ENCODE measurements at regions not wholly inside any gene's neighbourhood (a gene's known extent, or its start where the extent isn't known, plus 50 kb on each side); places are given as distances from the start of the nearest gene placed in this dataset.
"Not testable (repeated sequence)": the region's sequence is repeated elsewhere in the genome, so short reads cannot be mapped to it uniquely, and the experiment has no call there.

- no peak for DNase-seq (ENCODE audit: low read depth, low spot score)
Measured at GRCh38 chr13:58343076-58343475, 711.5 kb downstream of the PCDH17 start.

DNA sequence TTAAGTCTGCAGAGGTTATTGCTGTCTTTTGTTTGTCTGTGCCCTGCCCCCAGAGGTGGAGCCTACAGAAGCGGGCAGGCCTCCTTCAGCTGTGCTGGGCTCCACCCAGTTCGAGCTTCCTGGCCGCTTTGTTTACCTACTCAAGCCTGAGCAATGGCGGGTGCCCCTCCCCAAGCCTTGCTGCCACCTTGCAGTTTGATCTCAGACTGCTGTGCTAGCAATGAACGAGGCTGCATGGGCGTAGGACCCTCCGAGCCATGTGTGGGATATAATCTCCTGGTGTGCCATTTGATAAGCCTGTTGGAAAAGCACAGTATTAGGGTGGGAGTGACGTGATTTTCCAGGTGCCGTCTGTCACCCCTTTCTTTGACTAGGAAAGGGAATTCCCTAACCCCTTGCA is 720.6 kb downstream of the PCDH17 start:
- not testable (repeated sequence) for DNase-seq (ENCODE audit: low read depth, low spot score)

GRCh38 chr13:58369936-58370335 is 738.4 kb downstream of the PCDH17 start:
- no peak for DNase-seq (ENCODE audit: low read depth, low spot score)

DNA sequence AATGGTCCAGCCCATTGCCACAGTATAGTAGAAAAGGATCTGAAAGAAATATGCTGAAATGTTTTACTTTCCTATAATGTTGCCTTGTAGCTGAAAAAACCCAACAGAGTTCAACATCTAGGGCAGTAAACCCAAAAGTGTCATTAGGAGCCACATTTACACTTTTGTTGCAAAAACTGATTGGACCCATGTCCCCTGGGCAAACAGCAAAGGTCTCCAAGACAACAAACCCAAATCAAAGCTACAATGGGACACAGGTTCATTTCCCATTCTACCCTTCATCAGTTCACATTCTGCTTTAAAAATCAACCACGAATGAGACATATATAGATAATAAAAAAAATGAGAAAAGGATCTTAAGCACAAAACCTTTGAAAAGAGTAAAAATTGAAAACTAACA is 744.8 kb downstream of the PCDH17 start:
- no peak for DNase-seq (ENCODE audit: low read depth, low spot score)

- DNase-seq (ENCODE audit: low read depth, low spot score) = no peak
Measured at GRCh38 chr13:58376775-58377174, 745.2 kb downstream of the PCDH17 start.

DNA sequence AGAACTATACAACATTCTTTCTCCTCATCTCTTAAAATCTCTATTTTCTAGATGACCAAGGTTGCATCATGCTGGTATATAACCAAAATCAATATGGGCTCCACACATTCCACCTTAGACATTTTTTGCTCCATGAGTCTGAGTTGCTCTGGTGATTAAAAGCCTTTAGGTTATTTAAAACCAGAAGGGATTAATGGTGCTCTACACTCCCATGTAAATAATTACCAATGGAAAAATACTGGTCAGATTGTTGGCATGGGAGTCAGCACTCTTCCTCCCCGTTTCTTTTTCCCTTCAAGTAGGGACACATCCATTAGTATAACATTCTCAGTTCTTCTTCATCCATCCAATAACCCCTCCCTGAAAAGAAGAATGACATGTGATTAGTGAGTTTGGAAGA is 747.7 kb downstream of the PCDH17 start:
- DNase-seq (ENCODE audit: low read depth, low spot score) = no peak

GRCh38 chr13:58385336-58385735 is 753.8 kb downstream of the PCDH17 start:
- not testable (repeated sequence) for DNase-seq (ENCODE audit: low read depth, low spot score)

GRCh38 chr13:58397596-58398387 is 766.2 kb downstream of the PCDH17 start:
- no peak for DNase-seq (ENCODE audit: low read depth, low spot score)

DNA sequence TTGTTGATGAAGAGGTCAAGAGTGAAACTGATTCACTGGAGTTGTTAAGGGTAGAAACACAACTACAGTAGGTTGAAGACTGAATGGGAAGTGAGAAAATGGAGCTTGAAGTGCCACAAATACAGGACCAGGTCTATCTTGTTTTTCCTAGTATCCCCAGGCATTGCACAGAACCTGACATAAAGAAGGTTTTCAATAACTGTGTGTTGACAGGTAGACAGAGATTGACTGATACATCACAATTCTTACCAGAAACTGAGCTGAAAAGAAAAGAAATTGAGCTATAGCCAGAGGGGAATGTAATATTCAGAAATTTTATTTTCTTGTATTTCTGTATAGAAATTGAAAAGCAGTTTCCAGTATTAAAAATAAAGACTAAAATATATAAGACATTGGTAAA is 767.7 kb downstream of the PCDH17 start:
- DNase-seq (ENCODE audit: low read depth, low spot score) = no peak

DNA sequence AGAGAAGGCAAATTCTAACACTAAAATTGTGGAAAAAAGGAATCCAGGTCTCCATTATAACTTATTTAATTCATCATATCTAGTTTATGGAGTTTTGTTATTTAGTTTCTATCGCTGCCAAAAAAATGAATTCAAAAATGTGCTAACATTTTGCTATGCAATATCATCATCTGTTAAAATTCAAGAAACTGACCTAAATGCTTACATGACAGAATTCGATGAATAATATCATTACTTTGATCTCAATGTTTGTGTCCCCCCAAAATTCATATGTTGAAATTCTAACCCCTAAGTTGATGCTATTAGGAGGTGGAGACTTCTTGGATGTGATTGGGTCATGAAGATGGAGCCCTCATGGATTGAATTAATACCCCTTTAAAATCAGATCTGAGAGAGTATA is 775.0 kb downstream of the PCDH17 start:
- DNase-seq (ENCODE audit: low read depth, low spot score) = no peak

GRCh38 chr13:58429917-58430316 is 798.4 kb downstream of the PCDH17 start:
- no peak for DNase-seq (ENCODE audit: low read depth, low spot score)

DNA sequence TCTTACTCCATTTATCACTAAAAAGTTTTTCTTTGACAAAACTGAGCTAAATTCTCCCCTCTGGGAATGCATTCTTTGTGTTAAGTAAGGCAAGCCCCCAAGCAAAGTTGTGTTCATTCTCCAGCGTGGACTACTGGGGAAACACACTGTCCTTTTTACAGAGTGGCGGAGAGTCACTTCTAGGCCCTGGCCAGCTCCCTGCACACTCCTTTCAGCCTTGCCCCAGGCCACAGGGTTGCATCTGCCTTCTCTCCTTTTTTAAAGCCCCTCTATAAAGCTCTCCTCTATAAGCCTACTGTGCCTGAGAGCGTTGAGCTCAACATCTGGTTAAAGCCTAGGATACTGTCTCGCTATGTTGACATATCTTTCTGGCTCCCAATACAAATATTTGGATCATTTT is 803.4 kb downstream of the PCDH17 start:
- DNase-seq (ENCODE audit: low read depth, low spot score) = no peak

GRCh38 chr13:58437427-58437826 is 805.9 kb downstream of the PCDH17 start:
- DNase-seq (ENCODE audit: low read depth, low spot score) = no peak

DNA sequence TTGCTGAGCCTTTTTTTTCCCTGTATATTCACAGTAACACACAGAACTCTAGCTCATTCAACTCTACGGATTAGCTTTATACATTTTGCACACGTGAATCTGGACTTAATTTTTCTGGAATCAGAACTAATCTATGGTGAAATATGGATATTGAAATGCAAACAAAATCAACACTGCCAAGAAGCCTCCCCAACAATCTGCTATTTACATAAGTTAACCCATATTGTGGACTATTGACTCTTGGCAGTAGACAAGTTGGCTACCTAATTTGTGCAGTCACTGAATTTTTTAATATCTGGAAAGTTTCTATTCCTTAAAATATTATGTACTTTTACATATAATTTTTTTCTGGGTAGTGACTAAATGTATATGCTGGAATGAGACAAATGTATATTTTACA is 815.4 kb downstream of the PCDH17 start:
- no peak for DNase-seq (ENCODE audit: low read depth, low spot score)

GRCh38 chr13:58452123-58452623 is 820.6 kb downstream of the PCDH17 start:
- DNase-seq (ENCODE audit: low read depth, low spot score) = no peak

DNA sequence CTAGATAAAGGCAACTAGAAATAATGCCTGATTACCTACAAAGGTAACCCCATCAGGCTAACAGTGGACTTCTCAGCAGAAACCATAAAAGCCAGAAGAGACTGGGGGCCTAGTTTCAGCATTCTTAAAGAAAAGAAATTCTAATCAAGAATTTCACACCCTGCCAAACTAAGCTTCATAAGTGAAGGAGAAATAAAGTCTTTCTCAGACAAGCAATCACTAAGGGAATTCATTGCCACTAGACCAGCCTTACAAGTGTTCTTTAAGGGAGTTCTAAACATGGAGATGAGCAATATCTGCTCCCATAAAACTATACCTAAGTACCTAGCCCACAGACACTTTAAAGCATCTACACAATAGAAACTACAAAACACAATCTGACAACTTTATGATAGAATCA is 823.5 kb downstream of the PCDH17 start:
- DNase-seq (ENCODE audit: low read depth, low spot score) = no peak

GRCh38 chr13:58461217-58461616 is 829.7 kb downstream of the PCDH17 start:
- DNase-seq (ENCODE audit: low read depth, low spot score) = no peak

DNA sequence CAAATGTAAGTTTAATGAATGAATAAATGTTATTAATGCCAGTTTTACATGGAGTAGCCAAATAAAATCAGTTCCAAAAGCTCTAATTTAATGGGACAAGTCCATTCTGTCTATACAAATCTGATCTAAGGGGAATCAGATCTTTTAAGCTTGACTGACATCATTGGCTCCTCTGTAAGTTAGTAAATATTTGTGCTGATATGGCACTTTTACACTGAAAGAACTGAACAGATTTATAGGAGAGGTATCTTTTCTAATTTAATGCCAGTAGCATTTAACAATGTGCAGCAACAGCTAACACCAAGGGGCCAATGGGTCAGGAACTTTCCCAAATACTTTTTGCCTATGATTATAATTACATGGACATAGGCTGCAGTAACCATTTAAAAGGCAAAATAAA is 832.3 kb downstream of the PCDH17 start:
- no peak for DNase-seq (ENCODE audit: low read depth, low spot score)

- no peak for DNase-seq (ENCODE audit: low read depth, low spot score)
Measured at GRCh38 chr13:58467176-58467575, 835.6 kb downstream of the PCDH17 start.

- no peak for DNase-seq (ENCODE audit: low read depth, low spot score)
Measured at GRCh38 chr13:58472483-58472882, 840.9 kb downstream of the PCDH17 start.

- no peak for DNase-seq (ENCODE audit: low read depth, low spot score)
Measured at GRCh38 chr13:58474581-58474980, 843.0 kb downstream of the PCDH17 start.

- DNase-seq (ENCODE audit: low read depth, low spot score) = no peak
Measured at GRCh38 chr13:58476206-58476918, 844.8 kb downstream of the PCDH17 start.

DNA sequence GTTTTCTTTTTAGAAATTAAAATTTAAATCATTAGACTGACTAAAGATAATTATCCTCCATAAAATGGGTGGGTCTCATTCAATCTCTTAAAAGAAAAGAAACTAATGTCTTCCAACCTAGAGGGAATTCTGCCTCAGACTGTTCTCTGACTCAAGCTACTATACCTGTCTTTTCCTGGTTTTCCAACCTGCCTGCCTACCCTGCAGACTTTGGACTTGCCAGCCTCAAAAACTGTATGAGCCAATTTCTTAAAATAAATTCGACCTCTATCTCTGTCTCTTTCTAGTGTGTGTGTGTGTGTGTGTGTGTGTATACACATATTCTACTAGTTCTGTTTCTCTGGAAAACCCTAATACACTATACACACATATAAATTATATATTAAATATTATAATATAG is 847.3 kb downstream of the PCDH17 start:
- DNase-seq (ENCODE audit: low read depth, low spot score) = no peak

All from iPS DF 19.7 (cell line).